ENCODE measurements at regions not wholly inside any gene's neighbourhood (a gene's known extent, or its start where the extent isn't known, plus 50 kb on each side); places are given as distances from the start of the nearest gene placed in this dataset.

DNA sequence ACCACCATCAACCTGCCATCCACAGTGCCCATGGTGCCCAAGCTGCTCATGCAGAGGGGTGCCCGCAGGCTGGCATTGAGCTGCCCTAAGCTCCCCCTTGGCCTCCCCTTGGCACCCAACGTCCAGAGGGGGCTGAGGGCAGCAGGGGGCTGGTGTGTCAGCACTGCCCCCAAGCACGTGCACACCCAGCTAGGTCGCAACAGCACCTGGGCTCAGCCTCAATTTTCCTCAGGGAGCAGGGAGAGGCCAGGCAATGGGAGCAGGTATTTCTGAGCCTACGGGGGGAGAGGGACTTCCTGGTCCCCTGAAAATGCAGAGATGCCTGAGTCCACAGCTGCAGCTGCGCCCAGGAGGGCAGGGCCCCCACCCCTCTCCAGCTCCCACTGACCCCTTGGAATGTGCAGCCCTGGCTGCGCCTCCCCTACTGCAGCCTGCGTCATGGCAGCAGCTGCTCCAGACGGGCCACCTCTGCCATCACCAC lies 204.2 kb downstream of the ANKRD60 start:
- H3K27me3 ChIP-seq (ENCODE audit: control insufficient read depth, extremely low read depth, insufficient read depth, low read length) = peaks cover 44% of the 10 kb centered on the region
- H3K4me3 ChIP-seq (ENCODE audit: control insufficient read depth in 2 of 3, extremely low read depth in 1 of 3, insufficient read depth in 2 of 3, low read depth in 1 of 3, low read length in 3 of 3) = no peak overlapping the region
- dilution Hi-C loops (cut with MboI; ENCODE audit: extremely low pct_ligation_motif_present, low sequenced_read_pairs) = no loop called here
- H3K4me1 ChIP-seq (ENCODE audit: control insufficient read depth, extremely low read depth, insufficient read depth, low read length) = no peaks in the 10 kb centered on the region
- H3K9me3 ChIP-seq (ENCODE audit: control insufficient read depth, low read depth, low read length) = no peaks in the 10 kb centered on the region
- H3K36me3 ChIP-seq (ENCODE audit: control insufficient read depth in 2 of 2, extremely low read depth in 1 of 2, insufficient read depth in 2 of 2, low read length in 2 of 2) = no peaks in the 10 kb centered on the region
- H3K9me1 ChIP-seq (ENCODE audit: control insufficient read depth, extremely low read depth, insufficient read depth, low read length) = no peaks in the 10 kb centered on the region
- H2AFZ ChIP-seq (ENCODE audit: control insufficient read depth, low read length) = no peak overlapping the region
- no peak for FAIRE-seq
- no peak overlapping the region for H3K9ac ChIP-seq (ENCODE audit: control insufficient read depth, extremely low read depth, insufficient read depth, low read length)
- no peaks in the 10 kb centered on the region for H3K79me2 ChIP-seq (ENCODE audit: control insufficient read depth, insufficient read depth, low read length)
- TF ChIP-seq CTCF (optimal IDR thresholded peaks at IDR 0.05 in 1 of 3, IDR thresholded peaks at IDR 0.05 in 1 of 3, conservative IDR thresholded peaks at IDR 0.05 in 1 of 3; ENCODE audit: extremely low read depth in 1 of 3, insufficient read depth in 2 of 3, low read length in 3 of 3) = no peak
- TF ChIP-seq EZH2 (IDR thresholded peaks at IDR 0.05; ENCODE audit: low read length) = no peak
- no peak overlapping the region for H3K27ac ChIP-seq (ENCODE audit: control insufficient read depth, insufficient read depth, low read length)
- H4K20me1 ChIP-seq (ENCODE audit: control insufficient read depth, extremely low read depth, insufficient read depth, low read length) = no peaks in the 10 kb centered on the region
- no peak overlapping the region for H3K4me2 ChIP-seq (ENCODE audit: control insufficient read depth, extremely low read depth, insufficient read depth, low read depth, low read length)
- DNase-seq (ENCODE audit: low read depth, low spot score) = no peak

GRCh38 chr20:58023781-58024180 lies 204.7 kb downstream of the ANKRD60 start:
- FAIRE-seq = no peak
- H4K20me1 ChIP-seq (ENCODE audit: control insufficient read depth, extremely low read depth, insufficient read depth, low read length) = no peaks in the 10 kb centered on the region
- no peaks in the 10 kb centered on the region for H3K4me1 ChIP-seq (ENCODE audit: control insufficient read depth, extremely low read depth, insufficient read depth, low read length)
- no peak overlapping the region for H3K9ac ChIP-seq (ENCODE audit: control insufficient read depth, extremely low read depth, insufficient read depth, low read length)
- H3K27ac ChIP-seq (ENCODE audit: control insufficient read depth, insufficient read depth, low read length) = no peak overlapping the region
- H3K4me2 ChIP-seq (ENCODE audit: control insufficient read depth, extremely low read depth, insufficient read depth, low read depth, low read length) = no peak overlapping the region
- peaks cover 41% of the 10 kb centered on the region for H3K27me3 ChIP-seq (ENCODE audit: control insufficient read depth, extremely low read depth, insufficient read depth, low read length)
- H2AFZ ChIP-seq (ENCODE audit: control insufficient read depth, low read length) = no peak overlapping the region
- no peaks in the 10 kb centered on the region for H3K79me2 ChIP-seq (ENCODE audit: control insufficient read depth, insufficient read depth, low read length)
- no peak for DNase-seq (ENCODE audit: low read depth, low spot score)
- H3K4me3 ChIP-seq (ENCODE audit: control insufficient read depth in 2 of 3, extremely low read depth in 1 of 3, insufficient read depth in 2 of 3, low read depth in 1 of 3, low read length in 3 of 3) = no peak overlapping the region
- H3K36me3 ChIP-seq (ENCODE audit: control insufficient read depth in 2 of 2, extremely low read depth in 1 of 2, insufficient read depth in 2 of 2, low read length in 2 of 2) = no peaks in the 10 kb centered on the region
- no peaks in the 10 kb centered on the region for H3K9me1 ChIP-seq (ENCODE audit: control insufficient read depth, extremely low read depth, insufficient read depth, low read length)
- dilution Hi-C loops (cut with MboI; ENCODE audit: extremely low pct_ligation_motif_present, low sequenced_read_pairs) = no loop called here
- no peak for TF ChIP-seq EZH2 (IDR thresholded peaks at IDR 0.05; ENCODE audit: low read length)
- TF ChIP-seq CTCF (optimal IDR thresholded peaks at IDR 0.05 in 1 of 3, IDR thresholded peaks at IDR 0.05 in 1 of 3, conservative IDR thresholded peaks at IDR 0.05 in 1 of 3; ENCODE audit: extremely low read depth in 1 of 3, insufficient read depth in 2 of 3, low read length in 3 of 3) = no peak
- no peaks in the 10 kb centered on the region for H3K9me3 ChIP-seq (ENCODE audit: control insufficient read depth, low read depth, low read length)
